AG10803 (cell line): ENCODE measurements at regions not wholly inside any gene's neighbourhood (a gene's known extent, or its start where the extent isn't known, plus 50 kb on each side); places are given as distances from the start of the nearest gene placed in this dataset.

ENCODE experiments used
- DNase-seq: peaks from one replicate; pipeline ENCODE4 v3.0.0; 2010; ENCODE audit warnings: low read depth
- H3K4me3 ChIP-seq: 2 replicates; pipeline ENCODE4 v1.5.1; 2011; ENCODE audit warnings: mild to moderate bottlenecking, low read length, control low read depth
- CTCF ChIP-seq: conservative IDR thresholded peaks from 2 replicates; pipeline ENCODE4 v1.5.1; 2011; ENCODE audit warnings: mild to moderate bottlenecking, low read length, control low read depth, inconsistent platforms

- TF ChIP-seq CTCF: no peak
- DNase-seq: peak; percentile 43
- H3K4me3 ChIP-seq: peak overlapping the region; percentile 28
These were observed 230.3 kb upstream of the MEOX2 start for GRCh38 chr7:15916681-15917380.

GRCh38 chr7:15915686-15916293 lies 229.3 kb upstream of the MEOX2 start:
- DNase-seq: peak; percentile 34
- TF ChIP-seq CTCF: no peak

GRCh38 chr7:15914611-15915010 lies 228.1 kb upstream of the MEOX2 start:
- DNase-seq: no peak
- no peak for TF ChIP-seq CTCF
- H3K4me3 ChIP-seq: no peak overlapping the region

More at GRCh38 chr7:15915686-15916293, 229.3 kb upstream of the MEOX2 start:
- H3K4me3 ChIP-seq: no peak overlapping the region

- DNase-seq: no peak
- H3K4me3 ChIP-seq: no peak overlapping the region
These were observed 220.0 kb upstream of the MEOX2 start for GRCh38 chr7:15906436-15906835.

GRCh38 chr7:15905251-15906040 lies 219.0 kb upstream of the MEOX2 start:
- no peak for TF ChIP-seq CTCF
- H3K4me3 ChIP-seq: no peak overlapping the region
- DNase-seq: no peak

More at GRCh38 chr7:15906436-15906835, 220.0 kb upstream of the MEOX2 start:
- no peak for TF ChIP-seq CTCF

- peak; percentile 54 for DNase-seq
These were observed 204.8 kb upstream of the MEOX2 start for GRCh38 chr7:15891151-15891881.

More at GRCh38 chr7:15891151-15891881, 204.8 kb upstream of the MEOX2 start:
- no peak overlapping the region for H3K4me3 ChIP-seq
- no peak for TF ChIP-seq CTCF
